Chondrocyte (in vitro differentiated cells): ENCODE measurements at regions not wholly inside any gene's neighbourhood (a gene's known extent, or its start where the extent isn't known, plus 50 kb on each side); places are given as distances from the start of the nearest gene placed in this dataset.

ENCODE experiments used
- DNase-seq: peaks from one replicate; pipeline ENCODE4 v3.0.0; 2021; ENCODE audit warnings: mixed read lengths, low spot score
- H3K27ac Mint-ChIP-seq: one replicate; pipeline ENCODE4 v1.8.0; 2021; ENCODE audit warnings: mild to moderate bottlenecking, moderate library complexity, mixed read lengths; ENCODE audit not compliant: unreplicated experiment
- H3K27me3 Mint-ChIP-seq: 2 replicates; pipeline ENCODE4 v1.8.0; 2021; ENCODE audit warnings: low read depth, mixed read lengths
- H3K36me3 Mint-ChIP-seq: 2 replicates; pipeline ENCODE4 v1.8.0; 2021; ENCODE audit warnings: low read depth, mixed read lengths
- H3K4me1 Mint-ChIP-seq: 2 replicates; pipeline ENCODE4 v1.8.0; 2021; ENCODE audit warnings: low read depth, mild to moderate bottlenecking, mixed read lengths
- H3K4me3 Mint-ChIP-seq: one replicate; pipeline ENCODE4 v1.8.0; 2021; ENCODE audit warnings: mild to moderate bottlenecking, moderate library complexity, mixed read lengths; ENCODE audit not compliant: unreplicated experiment
- H3K9me3 Mint-ChIP-seq: 2 replicates; pipeline ENCODE4 v1.8.0; 2021; ENCODE audit warnings: low read depth, mixed read lengths
- CTCF ChIP-seq: fragments of 200-600 bp; sonication (generic); IDR thresholded peaks from 2 replicates; pipeline ENCODE4 v1.5.0; 2021; ENCODE audit warnings: antibody characterized with exemption, mild to moderate bottlenecking, moderate library complexity

GRCh38 chr12:40587970-40588369 is 104.3 kb upstream of the CNTN1 start:
- no peaks in the 10 kb centered on the region for H3K4me1 Mint-ChIP-seq
- no peaks in the 10 kb centered on the region for H3K27me3 Mint-ChIP-seq
- DNase-seq = no peak
- TF ChIP-seq CTCF = no peak
- no peak overlapping the region for H3K27ac Mint-ChIP-seq
- no peaks in the 10 kb centered on the region for H3K36me3 Mint-ChIP-seq
- peaks cover 12% of the 10 kb centered on the region for H3K9me3 Mint-ChIP-seq
- H3K4me3 Mint-ChIP-seq = no peak overlapping the region

- Mint-ChIP-seq H3K4me1 (no peaks in the 10 kb centered on the region), H3K36me3 (no peaks in the 10 kb centered on the region), H3K4me3 (no peak overlapping the region), H3K9me3 (peaks cover 14% of the 10 kb centered on the region), H3K27me3 (no peaks in the 10 kb centered on the region), H3K27ac (no peak overlapping the region)
- TF ChIP-seq CTCF = no peak
- DNase-seq = no peak
These were observed 95.1 kb upstream of the CNTN1 start for GRCh38 chr12:40597133-40597532.

GRCh38 chr12:40598073-40598472 is 94.2 kb upstream of the CNTN1 start:
- DNase-seq = no peak
- Mint-ChIP-seq H3K9me3 (peaks cover 14% of the 10 kb centered on the region), H3K27ac (no peak overlapping the region), H3K36me3 (no peaks in the 10 kb centered on the region), H3K4me3 (no peak overlapping the region), H3K4me1 (no peaks in the 10 kb centered on the region), H3K27me3 (no peaks in the 10 kb centered on the region)
- TF ChIP-seq CTCF = no peak

GRCh38 chr12:40602562-40602961 is 89.7 kb upstream of the CNTN1 start:
- H3K27ac Mint-ChIP-seq = no peak overlapping the region
- peaks cover 12% of the 10 kb centered on the region for H3K9me3 Mint-ChIP-seq
- TF ChIP-seq CTCF = no peak
- H3K4me1 Mint-ChIP-seq = no peaks in the 10 kb centered on the region
- H3K27me3 Mint-ChIP-seq = peaks cover 6% of the 10 kb centered on the region
- no peak overlapping the region for H3K4me3 Mint-ChIP-seq
- DNase-seq = no peak
- H3K36me3 Mint-ChIP-seq = no peaks in the 10 kb centered on the region

GRCh38 chr12:40614923-40615322 is 77.3 kb upstream of the CNTN1 start:
- Mint-ChIP-seq H3K4me1 (peaks cover 15% of the 10 kb centered on the region), H3K4me3 (no peak overlapping the region), H3K27ac (no peak overlapping the region), H3K9me3 (peaks cover 5% of the 10 kb centered on the region), H3K27me3 (no peaks in the 10 kb centered on the region), H3K36me3 (no peaks in the 10 kb centered on the region)
- DNase-seq = no peak
- no peak for TF ChIP-seq CTCF
